Heart left ventricle (tissue), 13 donors: ENCODE measurements at regions not wholly inside any gene's neighbourhood (a gene's known extent, or its start where the extent isn't known, plus 50 kb on each side); places are given as distances from the start of the nearest gene placed in this dataset.

Source experiments
- CTCF ChIP-seq, 12 donors: fragments of 200-600 bp; sonication (generic) in 4 of 12; IDR thresholded peaks; one replicate each; pipeline versions ENCODE4 v1.5.0 to v1.8.0; 2018 to 2022; ENCODE audit warnings: antibody characterized with exemption in 12 of 12, mild to moderate bottlenecking in 5 of 12
- POLR2A ChIP-seq, 2 donors: fragments of 450-650 bp; IDR thresholded peaks; one replicate each; pipeline ENCODE4 v1.6.1; 2017; ENCODE audit warnings: antibody characterized with exemption in 2 of 2, mild to moderate bottlenecking in 2 of 2, moderate library complexity in 2 of 2
- donor health status: ischemic (EF 13 %, LVEDD 7.1; RV severe dilation, severe dysfunction).
- donor health status: DM: no; HTN: yes; CAD: no.
- donor health status: DM: no; HTN: no; CAD: no.
- donor health status: ischemic (EF 25% LVEDD 6.9; RV normal size, moderate dysfunction).
- donor health status: ischemic (EF 25% LVEDD 5.7; RV mildly dilated, moderate dysfunction).
- donor health status: ischemic (EF 35%, LVEDD 5.7; RV mildly dilated, moderate dysfunction).
- donor health status: nonischemic (EF 11% LVEDD 7.7; RV severe dilation, severe dysfunction).
- donor health status: DM: yes; HTN: yes; CAD: no.
- donor health status: PGD.
- donor health status: ischemic (EF 29% LVEDD 5.4; RV normal size, mild dysfunction).
- donor health status: nonischemic (EF 23%, LVEDD 6.1; RV moderate dilation, normal function).

- TF ChIP-seq CTCF (IDR thresholded peaks at IDR 0.05) (no peak), POLR2A (IDR thresholded peaks at IDR 0.05) (no peak)
Measured at GRCh38 chr3:22495791-22496190, 707.3 kb upstream of the UBE2E2 start.
